HEK293 (cell line): ENCODE measurements at regions not wholly inside any gene's neighbourhood (a gene's known extent, or its start where the extent isn't known, plus 50 kb on each side); places are given as distances from the start of the nearest gene placed in this dataset.

Experiments used
- KLF10 ChIP-seq: fragments of 450-650 bp; IDR thresholded peaks from 2 replicates; pipeline ENCODE4 v1.5.1; 2018; ENCODE audit warnings: missing biosample characterization, mild to moderate bottlenecking, missing genetic modification characterization
- SP2 ChIP-seq: fragments of 450-650 bp; formaldehyde crosslinking; IDR thresholded peaks from 2 replicates; pipeline ENCODE4 v1.5.1; 2016; ENCODE audit warnings: missing biosample characterization, missing genetic modification characterization
- ZBTB21 ChIP-seq: fragments of 450-650 bp; formaldehyde crosslinking; IDR thresholded peaks from 2 replicates; pipeline ENCODE4 v1.5.1; 2017; ENCODE audit warnings: missing biosample characterization, missing genetic modification characterization
- ZBTB7A ChIP-seq: fragments of 450-650 bp; formaldehyde crosslinking; IDR thresholded peaks from 2 replicates; pipeline ENCODE4 v1.5.1; 2016; ENCODE audit warnings: low read depth, missing biosample characterization, missing genetic modification characterization
- ZNF10 ChIP-seq: fragments of 450-650 bp; formaldehyde crosslinking; IDR thresholded peaks from 2 replicates; pipeline ENCODE4 v1.5.1; 2017; ENCODE audit warnings: missing biosample characterization, missing genetic modification characterization
- ZNF112 ChIP-seq: fragments of 450-650 bp; formaldehyde crosslinking; IDR thresholded peaks from 2 replicates; pipeline ENCODE4 v1.5.0; 2017; ENCODE audit warnings: missing biosample characterization, missing genetic modification characterization
- ZNF121 ChIP-seq: fragments of 450-650 bp; formaldehyde crosslinking; IDR thresholded peaks from 2 replicates; pipeline ENCODE4 v1.5.1; 2016; ENCODE audit warnings: missing biosample characterization, missing genetic modification characterization
- ZNF274 ChIP-seq, 2 experiments: fragments of 200-500 bp in 1 of 2; fragments of 450-650 bp in 1 of 2; sonication (Bioruptor generic) in 1 of 2; formaldehyde crosslinking in 1 of 2; IDR thresholded peaks; 2 replicates each; pipeline versions ENCODE4 v1.5.1 to v1.6.1; 2014 to 2016; ENCODE audit warnings: borderline replicate concordance in 1 of 2, inconsistent platforms in 1 of 2, low read length in 1 of 2, missing biosample characterization in 1 of 2, missing genetic modification characterization in 1 of 2
- ZNF341 ChIP-seq: fragments of 450-650 bp; formaldehyde crosslinking; IDR thresholded peaks from 2 replicates; pipeline ENCODE4; 2016; ENCODE audit warnings: low read depth, missing biosample characterization, missing genetic modification characterization
- ZNF768 ChIP-seq: fragments of 450-650 bp; formaldehyde crosslinking; IDR thresholded peaks from 2 replicates; pipeline ENCODE4 v1.5.1; 2018; ENCODE audit warnings: missing biosample characterization, mild to moderate bottlenecking, missing genetic modification characterization
- TF ChIP-seq, protein P1 (sequence below): fragments of 450-650 bp; formaldehyde crosslinking; IDR thresholded peaks from 2 replicates; pipeline ENCODE4 v1.5.1; 2016; ENCODE audit warnings: missing biosample characterization, missing genetic modification characterization
- TF ChIP-seq, protein P2 (sequence below): fragments of 450-650 bp; formaldehyde crosslinking; IDR thresholded peaks from 2 replicates; pipeline ENCODE4 v1.5.1; 2016; ENCODE audit warnings: missing biosample characterization, missing genetic modification characterization
- TF ChIP-seq, protein P3 (sequence below): fragments of 450-650 bp; formaldehyde crosslinking; IDR thresholded peaks from 2 replicates; pipeline ENCODE4 v1.5.1; 2016; ENCODE audit warnings: missing biosample characterization, missing genetic modification characterization
- TF ChIP-seq, protein P4 (sequence below): fragments of 450-650 bp; formaldehyde crosslinking; IDR thresholded peaks from 2 replicates; pipeline ENCODE4 v1.5.1; 2016; ENCODE audit warnings: missing biosample characterization, missing genetic modification characterization, borderline replicate concordance

DNA sequence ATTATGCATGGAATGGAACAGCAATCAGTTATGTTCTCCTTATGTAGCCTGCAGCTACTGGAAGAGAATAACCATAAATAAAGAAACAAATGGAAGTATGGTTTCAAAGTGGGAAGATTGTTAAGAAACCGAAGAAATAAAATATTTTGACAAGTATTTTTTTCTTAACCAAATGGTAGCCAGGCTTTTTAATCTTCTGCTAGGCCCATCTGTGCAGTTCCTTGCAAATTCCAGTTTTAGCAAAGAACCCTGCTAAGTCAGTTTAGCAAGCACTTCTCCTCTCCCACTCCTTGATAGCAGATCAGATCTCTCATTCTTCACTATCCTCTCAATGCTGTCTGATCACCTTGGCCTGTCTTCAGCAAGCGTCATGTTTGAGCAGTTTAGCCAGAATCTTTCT, 111.1 kb upstream of the PRDM9 start:
- TF ChIP-seq ZNF112 (no peak), SP2 (tag by site-specific recombination) (no peak), ZNF121 (no peak), ZNF768 (tag by site-specific recombination) (no peak), ZNF274 (IDR thresholded peaks at IDR 0.05; ENCODE audit: low read length) (no peak), ZNF274 (tag by site-specific recombination; IDR thresholded peaks at IDR 0.05; ENCODE audit: borderline replicate concordance) (no peak), ZNF341 (tag by site-specific recombination) (no peak), ZBTB21 (tag by site-specific recombination) (no peak), ZBTB7A (tag by site-specific recombination) (no peak), ZNF10 (tag by site-specific recombination) (no peak), KLF10 (tag by site-specific recombination) (no peak)
- TF ChIP-seq, protein P1, sequence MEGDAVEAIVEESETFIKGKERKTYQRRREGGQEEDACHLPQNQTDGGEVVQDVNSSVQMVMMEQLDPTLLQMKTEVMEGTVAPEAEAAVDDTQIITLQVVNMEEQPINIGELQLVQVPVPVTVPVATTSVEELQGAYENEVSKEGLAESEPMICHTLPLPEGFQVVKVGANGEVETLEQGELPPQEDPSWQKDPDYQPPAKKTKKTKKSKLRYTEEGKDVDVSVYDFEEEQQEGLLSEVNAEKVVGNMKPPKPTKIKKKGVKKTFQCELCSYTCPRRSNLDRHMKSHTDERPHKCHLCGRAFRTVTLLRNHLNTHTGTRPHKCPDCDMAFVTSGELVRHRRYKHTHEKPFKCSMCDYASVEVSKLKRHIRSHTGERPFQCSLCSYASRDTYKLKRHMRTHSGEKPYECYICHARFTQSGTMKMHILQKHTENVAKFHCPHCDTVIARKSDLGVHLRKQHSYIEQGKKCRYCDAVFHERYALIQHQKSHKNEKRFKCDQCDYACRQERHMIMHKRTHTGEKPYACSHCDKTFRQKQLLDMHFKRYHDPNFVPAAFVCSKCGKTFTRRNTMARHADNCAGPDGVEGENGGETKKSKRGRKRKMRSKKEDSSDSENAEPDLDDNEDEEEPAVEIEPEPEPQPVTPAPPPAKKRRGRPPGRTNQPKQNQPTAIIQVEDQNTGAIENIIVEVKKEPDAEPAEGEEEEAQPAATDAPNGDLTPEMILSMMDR (tag by site-specific recombination): no peak
- TF ChIP-seq, protein P2, sequence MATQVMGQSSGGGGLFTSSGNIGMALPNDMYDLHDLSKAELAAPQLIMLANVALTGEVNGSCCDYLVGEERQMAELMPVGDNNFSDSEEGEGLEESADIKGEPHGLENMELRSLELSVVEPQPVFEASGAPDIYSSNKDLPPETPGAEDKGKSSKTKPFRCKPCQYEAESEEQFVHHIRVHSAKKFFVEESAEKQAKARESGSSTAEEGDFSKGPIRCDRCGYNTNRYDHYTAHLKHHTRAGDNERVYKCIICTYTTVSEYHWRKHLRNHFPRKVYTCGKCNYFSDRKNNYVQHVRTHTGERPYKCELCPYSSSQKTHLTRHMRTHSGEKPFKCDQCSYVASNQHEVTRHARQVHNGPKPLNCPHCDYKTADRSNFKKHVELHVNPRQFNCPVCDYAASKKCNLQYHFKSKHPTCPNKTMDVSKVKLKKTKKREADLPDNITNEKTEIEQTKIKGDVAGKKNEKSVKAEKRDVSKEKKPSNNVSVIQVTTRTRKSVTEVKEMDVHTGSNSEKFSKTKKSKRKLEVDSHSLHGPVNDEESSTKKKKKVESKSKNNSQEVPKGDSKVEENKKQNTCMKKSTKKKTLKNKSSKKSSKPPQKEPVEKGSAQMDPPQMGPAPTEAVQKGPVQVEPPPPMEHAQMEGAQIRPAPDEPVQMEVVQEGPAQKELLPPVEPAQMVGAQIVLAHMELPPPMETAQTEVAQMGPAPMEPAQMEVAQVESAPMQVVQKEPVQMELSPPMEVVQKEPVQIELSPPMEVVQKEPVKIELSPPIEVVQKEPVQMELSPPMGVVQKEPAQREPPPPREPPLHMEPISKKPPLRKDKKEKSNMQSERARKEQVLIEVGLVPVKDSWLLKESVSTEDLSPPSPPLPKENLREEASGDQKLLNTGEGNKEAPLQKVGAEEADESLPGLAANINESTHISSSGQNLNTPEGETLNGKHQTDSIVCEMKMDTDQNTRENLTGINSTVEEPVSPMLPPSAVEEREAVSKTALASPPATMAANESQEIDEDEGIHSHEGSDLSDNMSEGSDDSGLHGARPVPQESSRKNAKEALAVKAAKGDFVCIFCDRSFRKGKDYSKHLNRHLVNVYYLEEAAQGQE: no peak
- TF ChIP-seq, protein P3, sequence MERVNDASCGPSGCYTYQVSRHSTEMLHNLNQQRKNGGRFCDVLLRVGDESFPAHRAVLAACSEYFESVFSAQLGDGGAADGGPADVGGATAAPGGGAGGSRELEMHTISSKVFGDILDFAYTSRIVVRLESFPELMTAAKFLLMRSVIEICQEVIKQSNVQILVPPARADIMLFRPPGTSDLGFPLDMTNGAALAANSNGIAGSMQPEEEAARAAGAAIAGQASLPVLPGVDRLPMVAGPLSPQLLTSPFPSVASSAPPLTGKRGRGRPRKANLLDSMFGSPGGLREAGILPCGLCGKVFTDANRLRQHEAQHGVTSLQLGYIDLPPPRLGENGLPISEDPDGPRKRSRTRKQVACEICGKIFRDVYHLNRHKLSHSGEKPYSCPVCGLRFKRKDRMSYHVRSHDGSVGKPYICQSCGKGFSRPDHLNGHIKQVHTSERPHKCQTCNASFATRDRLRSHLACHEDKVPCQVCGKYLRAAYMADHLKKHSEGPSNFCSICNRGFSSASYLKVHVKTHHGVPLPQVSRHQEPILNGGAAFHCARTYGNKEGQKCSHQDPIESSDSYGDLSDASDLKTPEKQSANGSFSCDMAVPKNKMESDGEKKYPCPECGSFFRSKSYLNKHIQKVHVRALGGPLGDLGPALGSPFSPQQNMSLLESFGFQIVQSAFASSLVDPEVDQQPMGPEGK (tag by site-specific recombination): no peak
- TF ChIP-seq, protein P4, sequence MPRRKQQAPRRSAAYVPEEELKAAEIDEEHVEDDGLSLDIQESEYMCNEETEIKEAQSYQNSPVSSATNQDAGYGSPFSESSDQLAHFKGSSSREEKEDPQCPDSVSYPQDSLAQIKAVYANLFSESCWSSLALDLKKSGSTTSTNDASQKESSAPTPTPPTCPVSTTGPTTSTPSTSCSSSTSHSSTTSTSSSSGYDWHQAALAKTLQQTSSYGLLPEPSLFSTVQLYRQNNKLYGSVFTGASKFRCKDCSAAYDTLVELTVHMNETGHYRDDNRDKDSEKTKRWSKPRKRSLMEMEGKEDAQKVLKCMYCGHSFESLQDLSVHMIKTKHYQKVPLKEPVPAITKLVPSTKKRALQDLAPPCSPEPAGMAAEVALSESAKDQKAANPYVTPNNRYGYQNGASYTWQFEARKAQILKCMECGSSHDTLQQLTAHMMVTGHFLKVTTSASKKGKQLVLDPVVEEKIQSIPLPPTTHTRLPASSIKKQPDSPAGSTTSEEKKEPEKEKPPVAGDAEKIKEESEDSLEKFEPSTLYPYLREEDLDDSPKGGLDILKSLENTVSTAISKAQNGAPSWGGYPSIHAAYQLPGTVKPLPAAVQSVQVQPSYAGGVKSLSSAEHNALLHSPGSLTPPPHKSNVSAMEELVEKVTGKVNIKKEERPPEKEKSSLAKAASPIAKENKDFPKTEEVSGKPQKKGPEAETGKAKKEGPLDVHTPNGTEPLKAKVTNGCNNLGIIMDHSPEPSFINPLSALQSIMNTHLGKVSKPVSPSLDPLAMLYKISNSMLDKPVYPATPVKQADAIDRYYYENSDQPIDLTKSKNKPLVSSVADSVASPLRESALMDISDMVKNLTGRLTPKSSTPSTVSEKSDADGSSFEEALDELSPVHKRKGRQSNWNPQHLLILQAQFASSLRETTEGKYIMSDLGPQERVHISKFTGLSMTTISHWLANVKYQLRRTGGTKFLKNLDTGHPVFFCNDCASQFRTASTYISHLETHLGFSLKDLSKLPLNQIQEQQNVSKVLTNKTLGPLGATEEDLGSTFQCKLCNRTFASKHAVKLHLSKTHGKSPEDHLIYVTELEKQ (tag by site-specific recombination): no peak
